GM21526 (cell line): ENCODE measurements at regions not wholly inside any gene's neighbourhood (a gene's known extent, or its start where the extent isn't known, plus 50 kb on each side); places are given as distances from the start of the nearest gene placed in this dataset.
"Not testable (repeated sequence)": the region's sequence is repeated elsewhere in the genome, so short reads cannot be mapped to it uniquely, and the experiment has no call there.

Experiments
- ATAC-seq: cut with Tn5 transposase; IDR thresholded peaks from one replicate; pipeline ENCODE4 v1.9.1; 2021; ENCODE audit warnings: moderate library complexity; ENCODE audit not compliant: unreplicated experiment, low FRiP score

DNA sequence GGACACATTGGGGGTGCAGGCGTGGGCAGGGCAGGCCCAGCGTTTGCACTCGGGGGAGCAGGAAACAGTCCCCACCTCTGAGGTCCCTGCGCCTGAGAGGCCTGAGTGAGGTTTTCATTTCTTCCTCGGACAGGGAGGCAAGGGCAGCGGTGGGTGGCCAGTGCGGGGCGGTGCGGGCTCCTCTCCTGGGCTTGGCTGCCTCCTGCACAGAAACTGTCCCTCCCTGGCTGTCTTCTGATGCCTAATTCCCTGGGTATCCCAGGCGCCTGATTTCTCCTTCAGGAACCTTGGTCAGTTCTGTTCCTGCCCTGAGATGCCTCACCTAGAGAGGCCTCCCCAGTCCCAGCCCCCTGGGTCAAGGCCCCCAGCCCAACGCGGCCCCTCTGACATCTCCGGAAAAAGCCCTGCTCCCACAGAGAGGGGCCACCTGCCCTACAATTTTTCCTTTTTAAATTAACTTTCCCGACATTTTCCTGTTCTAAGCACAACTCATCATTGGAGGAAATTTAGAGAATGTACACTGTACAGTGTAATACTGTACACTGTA, 260.3 kb downstream of the ADGRD1 start:
- no peak for ATAC-seq

DNA sequence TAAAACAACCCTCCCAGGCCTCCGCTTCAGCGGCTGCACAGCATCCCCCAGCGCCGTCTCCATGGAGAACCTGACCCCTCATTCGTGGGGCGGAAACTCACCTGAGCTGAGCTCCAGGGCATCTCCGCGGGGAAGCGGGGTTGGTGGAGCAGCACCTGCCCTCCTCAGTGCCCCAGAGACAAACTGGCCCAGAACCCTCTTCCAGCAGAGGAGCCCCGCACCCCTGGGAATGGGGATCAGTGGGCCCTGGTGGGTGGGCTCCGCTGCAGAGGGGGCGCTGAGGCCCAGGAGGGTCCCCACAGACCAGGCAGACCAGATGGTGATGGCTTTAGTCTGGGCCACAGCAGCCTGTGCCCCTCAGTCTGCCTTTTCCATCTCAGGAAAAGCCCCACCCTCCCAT, 261.2 kb downstream of the ADGRD1 start:
- ATAC-seq: not testable (repeated sequence)

- not testable (repeated sequence) for ATAC-seq
Measured at GRCh38 chr12:131216587-131216986, 262.9 kb downstream of the ADGRD1 start.

DNA sequence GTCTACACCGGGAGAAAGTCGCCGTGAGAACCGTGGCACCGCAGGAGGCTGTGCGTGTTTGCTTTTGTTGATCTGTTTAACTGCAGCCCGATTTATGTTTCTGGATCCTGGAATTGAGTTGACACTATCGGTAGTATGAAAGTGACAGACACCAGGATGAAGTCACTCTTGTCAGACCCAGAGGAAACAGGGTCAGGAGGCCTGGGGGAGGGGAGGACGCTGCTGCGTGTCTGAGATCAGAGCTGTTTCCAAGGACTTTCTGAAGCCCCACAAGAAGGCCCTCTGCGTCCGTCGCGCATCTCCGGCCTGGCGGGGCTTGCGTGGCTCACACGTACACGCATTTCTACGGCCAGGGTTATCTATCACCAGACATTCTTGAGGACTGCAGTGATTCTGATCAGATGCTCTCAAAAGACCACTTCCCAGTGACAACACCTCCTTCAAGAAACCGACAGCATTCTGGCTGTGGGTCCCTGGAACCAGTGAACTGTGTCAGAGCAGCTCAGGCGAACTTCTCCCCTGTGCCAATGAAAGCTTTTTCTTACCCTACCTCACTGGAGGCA, 263.4 kb downstream of the ADGRD1 start:
- ATAC-seq: no peak

- ATAC-seq: no peak
Measured at GRCh38 chr12:131218026-131218922, 264.6 kb downstream of the ADGRD1 start.

DNA sequence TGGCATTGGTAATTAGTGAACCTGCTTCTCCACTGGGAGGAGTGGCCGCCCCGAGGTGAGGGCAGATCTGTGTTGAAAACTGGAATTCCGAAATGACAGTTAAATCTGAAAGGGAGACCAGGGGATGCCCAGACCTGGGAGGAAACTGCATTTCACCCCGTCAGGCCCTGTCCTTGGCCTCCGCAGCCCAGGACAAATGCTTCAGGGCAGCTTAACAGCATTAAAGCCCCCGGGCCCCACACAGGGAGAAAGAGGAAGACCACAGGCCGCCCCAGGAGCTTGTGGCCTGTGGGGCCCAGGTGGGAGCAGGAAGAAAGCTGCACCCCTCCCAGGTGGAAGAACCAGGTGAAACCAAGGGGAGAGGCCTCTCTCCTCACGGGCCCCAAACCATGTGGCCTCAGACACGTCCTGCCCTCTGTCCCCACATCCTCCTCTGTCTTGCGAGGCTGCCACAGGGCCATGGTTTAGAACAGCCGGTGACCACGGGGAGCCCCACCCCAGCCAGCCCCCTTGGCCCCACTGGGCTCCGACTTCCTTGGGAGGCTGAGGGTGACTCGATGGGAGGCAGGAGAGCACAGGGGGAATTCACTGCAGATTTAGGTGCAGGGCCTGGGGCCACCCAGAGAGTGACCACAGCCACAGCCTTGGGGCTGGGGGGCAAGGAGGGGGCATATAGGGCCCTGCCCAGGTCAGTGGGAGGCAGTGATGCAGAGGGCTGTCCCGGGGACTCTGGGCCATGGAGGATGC, 265.4 kb downstream of the ADGRD1 start:
- no peak for ATAC-seq

GRCh38 chr12:131219670-131220330, 266.1 kb downstream of the ADGRD1 start:
- ATAC-seq: no peak

- no peak for ATAC-seq
Measured at GRCh38 chr12:131220331-131220685, 266.6 kb downstream of the ADGRD1 start.

DNA sequence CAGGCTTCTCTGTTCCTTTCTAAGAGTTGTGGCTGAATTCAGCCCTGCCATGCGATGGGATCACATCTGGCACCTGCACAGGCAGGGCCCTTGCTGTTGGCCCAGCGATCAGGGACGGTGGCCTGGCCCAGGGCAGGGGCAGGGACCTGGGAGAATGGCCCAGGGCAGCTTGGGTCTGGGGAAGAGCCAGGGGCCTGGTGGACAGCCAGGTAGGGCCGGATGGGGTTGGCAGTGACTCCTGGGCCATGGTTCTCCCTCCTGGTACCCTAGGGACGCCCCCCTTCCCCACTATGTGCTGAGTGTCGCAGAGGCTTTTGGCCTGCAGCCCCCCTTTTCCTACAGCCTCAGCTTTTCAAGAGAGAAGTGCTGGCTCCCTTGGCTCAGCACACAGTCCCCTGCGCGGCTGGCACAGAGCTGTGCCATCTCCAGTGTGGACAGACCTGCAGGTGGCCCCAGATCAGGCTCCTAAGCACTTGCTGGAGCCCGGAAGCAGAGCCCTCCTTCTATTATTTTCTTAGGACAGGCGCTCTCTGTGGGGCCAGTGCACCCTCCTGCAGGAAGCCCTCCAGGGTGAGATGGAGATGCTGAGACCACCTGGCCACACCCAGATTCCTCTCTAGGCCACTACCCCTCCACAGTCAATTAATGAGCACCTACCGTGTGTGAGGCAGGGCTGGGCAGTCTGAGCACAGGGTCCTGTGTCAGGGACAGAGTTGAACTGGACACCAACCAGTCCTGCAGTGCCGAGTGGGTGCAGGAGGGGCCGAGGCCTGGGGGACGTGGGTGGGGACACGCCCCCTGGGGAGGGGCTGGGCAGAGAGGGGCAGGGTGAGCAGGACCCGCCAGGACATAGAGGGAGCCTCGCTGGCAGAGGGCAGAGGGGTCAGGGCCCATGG, 267.6 kb downstream of the ADGRD1 start:
- no peak for ATAC-seq

GRCh38 chr12:131221957-131222328, 268.2 kb downstream of the ADGRD1 start:
- ATAC-seq: no peak

GRCh38 chr12:131222329-131223139, 268.8 kb downstream of the ADGRD1 start:
- no peak for ATAC-seq

- no peak for ATAC-seq
Measured at GRCh38 chr12:131223171-131223761, 269.6 kb downstream of the ADGRD1 start.

GRCh38 chr12:131223791-131224225, 270.1 kb downstream of the ADGRD1 start:
- no peak for ATAC-seq

DNA sequence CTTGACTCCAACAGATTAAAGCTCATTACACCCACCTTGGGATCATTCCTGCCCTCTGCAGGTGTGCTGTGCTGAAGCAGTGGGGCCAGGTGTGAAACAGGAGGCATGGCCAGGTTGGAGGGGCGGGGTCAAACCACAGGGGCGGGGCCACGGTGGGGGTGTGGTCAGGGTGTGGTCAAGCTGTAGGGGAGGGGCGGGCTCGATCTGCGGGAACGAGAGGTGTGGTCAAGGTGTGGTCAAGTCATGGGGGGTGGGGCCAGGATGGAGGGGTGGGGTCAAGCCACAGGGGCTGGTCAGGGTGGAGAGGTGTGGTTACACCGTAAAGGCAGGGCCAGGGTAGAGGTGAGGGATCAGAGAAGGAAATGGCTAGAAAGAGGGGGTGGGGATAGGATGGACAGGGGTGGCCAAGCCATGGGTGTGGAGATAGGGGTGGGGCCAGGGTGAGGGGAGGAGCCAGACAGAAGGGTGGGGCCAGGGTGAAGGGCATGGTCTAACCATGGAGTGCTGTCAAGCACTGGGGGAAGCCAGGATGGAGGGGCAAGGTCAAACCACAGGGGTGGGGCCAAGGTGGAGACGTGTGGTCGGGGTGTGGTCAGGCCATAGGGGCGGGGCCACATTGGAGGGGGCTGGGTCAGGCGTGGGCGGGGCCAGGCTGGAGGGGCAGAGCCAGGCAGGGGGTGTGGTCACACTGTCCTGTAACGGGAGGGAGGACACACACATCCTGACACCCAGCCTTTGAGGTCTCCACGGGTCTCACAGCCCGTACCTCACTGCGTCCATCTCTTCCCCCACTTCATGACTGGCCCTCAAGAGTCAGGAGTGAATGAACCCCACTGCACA, 270.7 kb downstream of the ADGRD1 start:
- not testable (repeated sequence) for ATAC-seq

GRCh38 chr12:131225066-131225380, 271.3 kb downstream of the ADGRD1 start:
- not testable (repeated sequence) for ATAC-seq

DNA sequence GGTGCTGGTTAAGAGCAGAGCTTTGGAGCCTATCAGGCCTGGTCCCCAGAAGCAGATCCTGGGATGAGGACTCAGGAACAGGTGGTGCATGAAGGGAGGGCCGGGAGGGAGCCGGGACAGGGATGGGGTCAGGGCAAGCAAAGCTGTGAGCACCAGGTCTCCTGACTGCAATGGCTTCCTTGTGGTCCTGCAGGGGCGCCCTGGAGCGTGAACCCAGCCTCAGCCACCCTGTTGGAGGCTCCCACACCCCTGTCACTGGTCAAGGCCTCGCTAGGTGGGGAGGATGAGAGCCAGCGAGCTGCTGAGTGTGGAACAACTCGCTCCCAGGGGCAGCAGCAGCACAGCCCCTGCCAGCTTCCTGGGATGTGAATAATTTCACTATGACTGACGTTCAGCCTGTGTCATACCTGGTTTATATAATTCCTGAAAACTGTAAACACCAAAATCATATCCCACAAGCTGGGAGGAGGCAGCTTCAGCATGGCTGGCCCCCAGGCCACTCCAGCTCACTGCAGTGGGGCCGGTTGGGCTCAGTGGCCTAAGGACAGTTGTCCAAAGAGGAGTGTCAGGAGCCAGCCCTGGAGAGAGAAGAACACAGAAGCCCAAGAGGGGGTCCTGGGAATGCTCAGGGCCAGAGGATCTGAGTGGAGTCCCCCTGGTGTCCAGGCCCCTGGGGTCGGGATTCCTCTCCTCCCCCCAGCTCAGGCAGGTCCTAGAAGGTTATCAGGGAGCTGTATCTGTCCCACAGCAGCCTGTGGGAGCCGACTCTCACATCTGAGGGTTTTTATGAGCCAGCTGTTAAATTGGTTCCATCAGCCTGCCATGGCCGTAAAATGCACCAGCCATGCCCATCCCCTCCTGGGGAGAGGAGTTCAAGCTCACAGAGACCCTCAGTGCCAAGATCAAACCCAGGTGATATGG, 272.9 kb downstream of the ADGRD1 start:
- no peak for ATAC-seq

DNA sequence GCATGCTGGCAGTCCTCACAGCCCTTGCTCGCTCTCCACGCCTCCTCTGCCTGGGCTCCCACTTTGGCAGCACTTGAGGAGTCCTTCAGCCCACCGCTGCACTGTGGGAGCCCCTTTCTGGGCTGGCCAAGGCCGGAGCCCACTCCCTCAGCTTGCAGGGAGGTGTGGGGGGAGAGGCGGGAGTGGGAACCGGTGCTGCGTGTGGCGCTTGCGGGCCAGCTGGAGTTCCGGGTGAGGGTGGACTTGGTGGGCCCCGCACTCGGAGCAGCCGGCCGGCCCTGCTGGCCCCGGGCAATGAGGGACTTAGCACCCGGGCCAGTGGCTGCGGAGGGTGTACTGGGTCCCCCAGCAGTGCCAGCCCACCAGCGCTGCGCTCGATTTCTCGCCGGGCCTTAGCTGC, 273.9 kb downstream of the ADGRD1 start:
- ATAC-seq: not testable (repeated sequence)
